PC-9 (cell line): ENCODE measurements at regions not wholly inside any gene's neighbourhood (a gene's known extent, or its start where the extent isn't known, plus 50 kb on each side); places are given as distances from the start of the nearest gene placed in this dataset.

Source experiments
- BruUV-seq: library from RNA; stranded (reverse); fragments of 400-500 nt; replicated peaks from 2 replicates; lab custom pipeline; 2021; lab: Mats Ljungman, UMichigan
- CTCF ChIA-PET: fragments of 300-600 bp; sonication (Branson Sonifier 250); formaldehyde crosslinking; loops from one replicate; lab custom pipeline; 2022; ENCODE audit warnings: antibody characterized with exemption; lab: Charles Lee
- POLR2A ChIA-PET: fragments of 300-600 bp; sonication (Branson Sonifier 250); formaldehyde crosslinking; loops from one replicate; lab custom pipeline; 2022; ENCODE audit warnings: antibody characterized with exemption; ENCODE audit not compliant: unreplicated experiment; lab: Charles Lee
- DNase-seq, 2 experiments: peaks; one replicate each; pipeline versions ENCODE4 v3.0.0 to v3.0.0-alpha.2; 2015 to 2022; ENCODE audit warnings: mixed read lengths in 1 of 2
- H2AFZ ChIP-seq: fragments of 200-600 bp; sonication (generic); 2 replicates; pipeline ENCODE4 v1.8.1; 2017; ENCODE audit warnings: antibody characterized with exemption
- H3F3A ChIP-seq: fragments of 200-600 bp; sonication (generic); 2 replicates; pipeline ENCODE4 v1.8.1; 2017; ENCODE audit warnings: antibody characterized with exemption, mild to moderate bottlenecking, low read depth; ENCODE audit not compliant: insufficient read depth
- H3K27ac ChIP-seq: fragments of 200-600 bp; sonication (generic); 2 replicates; pipeline ENCODE4 v1.6.1; 2016; ENCODE audit warnings: mixed run types
- H3K27me3 ChIP-seq: fragments of 200-600 bp; sonication (generic); 2 replicates; pipeline ENCODE4 v1.6.1; 2016; ENCODE audit warnings: low read depth, mixed run types; ENCODE audit not compliant: insufficient read depth
- H3K36me3 ChIP-seq: fragments of 200-600 bp; sonication (generic); 2 replicates; pipeline ENCODE4 v1.6.1; 2016; ENCODE audit warnings: low read depth, mixed run types
- H3K4me1 ChIP-seq: fragments of 200-600 bp; sonication (generic); replicated peaks from 2 replicates; pipeline ENCODE4 v1.6.1; 2016; ENCODE audit warnings: mixed run types; ENCODE audit not compliant: insufficient read depth
- H3K4me2 ChIP-seq: fragments of 200-600 bp; sonication (generic); 2 replicates; pipeline ENCODE4 v1.6.1; 2017; ENCODE audit warnings: mixed run types
- H3K4me3 ChIP-seq: fragments of 200-600 bp; sonication (generic); 2 replicates; pipeline ENCODE4 v1.6.1; 2016; ENCODE audit warnings: mixed run types
- H3K79me2 ChIP-seq: fragments of 200-600 bp; sonication (generic); 2 replicates; pipeline ENCODE4 v1.6.1; 2017; ENCODE audit warnings: low read depth, mixed run types
- H3K9me2 ChIP-seq: fragments of 200-600 bp; sonication (generic); 2 replicates; pipeline ENCODE4 v1.8.1; 2017; ENCODE audit warnings: mild to moderate bottlenecking; ENCODE audit not compliant: insufficient read depth
- H3K9me3 ChIP-seq: fragments of 200-600 bp; sonication (generic); 2 replicates; pipeline ENCODE4 v1.8.1; 2016; ENCODE audit warnings: low read depth; ENCODE audit not compliant: insufficient read depth
- H4K20me1 ChIP-seq: fragments of 200-600 bp; sonication (generic); 2 replicates; pipeline ENCODE4 v1.8.1; 2017; ENCODE audit not compliant: insufficient read depth
- EZH2 ChIP-seq: fragments of 200-600 bp; sonication (generic); IDR thresholded peaks from 2 replicates; pipeline ENCODE4 v1.8.0; 2017; ENCODE audit warnings: antibody characterized with exemption, low read depth
- intact Hi-C: fragments of 100-400 bp; cut with micrococcal nuclease; formaldehyde crosslinking; loops from one replicate; pipeline ENCODE4 v1.10.0; 2022; ENCODE audit not compliant: unreplicated experiment
- TF ChIP-seq, protein P1 (sequence below): fragments of 200-600 bp; sonication (generic); conservative IDR thresholded peaks from 2 replicates; pipeline ENCODE4 v1.6.1; 2017; ENCODE audit warnings: mixed run types, antibody characterized with exemption, mild to moderate bottlenecking, moderate library complexity

DNA sequence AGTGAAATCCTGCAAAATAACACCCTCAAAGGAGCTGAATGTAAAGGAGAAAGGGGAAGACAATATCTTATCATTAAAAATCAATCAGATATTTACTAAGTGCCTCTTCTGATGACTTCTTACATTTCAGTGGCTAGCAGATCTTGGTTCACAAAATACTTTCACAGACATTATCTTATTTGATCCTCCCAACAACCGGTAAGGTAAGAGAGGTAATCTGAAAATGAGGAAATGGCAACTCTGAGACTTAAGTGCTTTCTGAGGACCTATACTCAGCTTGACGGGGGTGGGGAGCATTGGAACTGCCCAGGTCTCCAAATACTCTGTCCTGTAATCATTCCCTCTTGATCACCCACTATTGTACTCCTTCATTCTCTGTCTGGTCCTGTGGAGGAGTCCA lies 144.6 kb upstream of the MKLN1 start:
- Histone ChIP-seq H3K36me3 (no peaks in the 10 kb centered on the region), H3F3A (peaks cover 29% of the 10 kb centered on the region), H3K27me3 (no peaks in the 10 kb centered on the region), H3K9me2 (no peaks in the 10 kb centered on the region), H3K27ac (no peak overlapping the region), H3K4me1 (peaks cover 42% of the 10 kb centered on the region), H4K20me1 (no peaks in the 10 kb centered on the region), H2AFZ (no peak overlapping the region), H3K4me2 (no peak overlapping the region), H3K9me3 (0 out of 2 replicates have a peak, but pooled peaks cover 3% of the 10 kb centered on the region), H3K79me2 (no peaks in the 10 kb centered on the region), H3K4me3 (no peak overlapping the region)
- BruUV-seq = no TSS peak
- ChIA-PET POLR2A (no interaction called here), CTCF (no interaction called here)
- no peak for DNase-seq
- TF ChIP-seq EZH2 = no peak
- TF ChIP-seq, protein P1, sequence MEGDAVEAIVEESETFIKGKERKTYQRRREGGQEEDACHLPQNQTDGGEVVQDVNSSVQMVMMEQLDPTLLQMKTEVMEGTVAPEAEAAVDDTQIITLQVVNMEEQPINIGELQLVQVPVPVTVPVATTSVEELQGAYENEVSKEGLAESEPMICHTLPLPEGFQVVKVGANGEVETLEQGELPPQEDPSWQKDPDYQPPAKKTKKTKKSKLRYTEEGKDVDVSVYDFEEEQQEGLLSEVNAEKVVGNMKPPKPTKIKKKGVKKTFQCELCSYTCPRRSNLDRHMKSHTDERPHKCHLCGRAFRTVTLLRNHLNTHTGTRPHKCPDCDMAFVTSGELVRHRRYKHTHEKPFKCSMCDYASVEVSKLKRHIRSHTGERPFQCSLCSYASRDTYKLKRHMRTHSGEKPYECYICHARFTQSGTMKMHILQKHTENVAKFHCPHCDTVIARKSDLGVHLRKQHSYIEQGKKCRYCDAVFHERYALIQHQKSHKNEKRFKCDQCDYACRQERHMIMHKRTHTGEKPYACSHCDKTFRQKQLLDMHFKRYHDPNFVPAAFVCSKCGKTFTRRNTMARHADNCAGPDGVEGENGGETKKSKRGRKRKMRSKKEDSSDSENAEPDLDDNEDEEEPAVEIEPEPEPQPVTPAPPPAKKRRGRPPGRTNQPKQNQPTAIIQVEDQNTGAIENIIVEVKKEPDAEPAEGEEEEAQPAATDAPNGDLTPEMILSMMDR = no peak
- intact Hi-C loops = no loop called here

DNA sequence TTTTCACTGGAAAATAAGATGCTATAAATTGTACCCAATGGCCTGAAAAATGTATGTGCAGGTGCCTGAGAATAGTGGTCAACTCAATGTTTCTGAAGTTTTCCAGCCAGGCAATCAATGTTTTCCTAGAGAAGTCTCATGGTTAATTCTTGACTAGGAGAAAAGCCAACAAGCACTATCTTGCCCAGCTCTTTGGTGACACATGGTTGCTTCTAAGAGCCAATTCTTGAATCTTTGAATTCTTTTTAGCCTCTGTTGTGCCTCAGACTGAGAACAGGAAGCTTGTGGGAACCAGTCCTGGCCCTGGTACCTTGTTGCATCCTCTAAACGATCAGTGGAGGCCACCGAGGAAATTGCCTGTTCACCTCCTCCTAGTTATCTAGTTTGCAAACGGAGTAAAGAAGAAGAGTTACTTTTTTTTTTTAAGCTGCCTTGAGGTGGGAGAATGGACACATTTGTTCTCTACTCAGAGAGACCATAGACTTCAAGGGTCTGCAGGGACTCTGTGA lies 144.0 kb upstream of the MKLN1 start:
- no peaks in the 10 kb centered on the region for H3K9me2 ChIP-seq
- H3K4me2 ChIP-seq = no peak overlapping the region
- no peak overlapping the region for H2AFZ ChIP-seq
- no peaks in the 10 kb centered on the region for H3K36me3 ChIP-seq
- peaks cover 35% of the 10 kb centered on the region for H3F3A ChIP-seq
- H3K79me2 ChIP-seq = no peaks in the 10 kb centered on the region
- POLR2A ChIA-PET = no interaction called here
- CTCF ChIA-PET = interaction anchor here (0.6 kb wide), 1 partner anchor 15 kb away, joined by 9 read pairs; no protein-coding TSS in a partner anchor
- peaks cover 44% of the 10 kb centered on the region for H3K4me1 ChIP-seq
- no peak for TF ChIP-seq EZH2
- TF ChIP-seq, protein P1 = no peak
- DNase-seq = no peak
- H3K27me3 ChIP-seq = no peaks in the 10 kb centered on the region
- intact Hi-C loops = no loop called here
- H3K9me3 ChIP-seq = 0 out of 2 replicates have a peak, but pooled peaks cover 3% of the 10 kb centered on the region
- H4K20me1 ChIP-seq = no peaks in the 10 kb centered on the region
- no TSS peak for BruUV-seq
- no peak overlapping the region for H3K27ac ChIP-seq
- no peak overlapping the region for H3K4me3 ChIP-seq

DNA sequence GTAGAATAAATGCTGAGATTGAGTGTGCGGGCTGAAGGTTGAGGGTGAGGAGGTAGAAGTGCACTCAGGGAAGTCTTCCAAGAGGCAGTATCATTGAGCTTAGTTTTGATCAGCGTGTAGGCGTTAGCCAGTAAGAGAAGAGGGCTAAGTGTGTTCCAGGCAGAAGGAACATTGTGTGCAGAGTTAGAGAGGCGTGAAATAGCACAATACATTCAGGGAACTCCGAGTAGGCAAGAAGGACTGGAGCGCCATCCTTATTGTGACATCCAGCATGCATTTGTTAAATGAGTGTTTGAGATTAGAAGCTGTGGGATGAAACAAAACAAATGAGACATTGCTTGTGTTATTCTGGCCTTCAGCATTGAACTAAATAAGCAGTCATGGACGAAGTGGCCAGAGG lies 140.9 kb upstream of the MKLN1 start:
- Histone ChIP-seq H3K79me2 (no peaks in the 10 kb centered on the region), H3F3A (peaks cover 59% of the 10 kb centered on the region), H3K4me2 (peak overlapping the region; percentile 73), H3K9me3 (0 out of 2 replicates have a peak, but pooled peaks cover 3% of the 10 kb centered on the region), H3K4me1 (peaks cover 69% of the 10 kb centered on the region), H2AFZ (no peak overlapping the region), H3K27ac (peak overlapping the region; percentile 94), H3K27me3 (no peaks in the 10 kb centered on the region), H3K36me3 (no peaks in the 10 kb centered on the region), H3K4me3 (no peak overlapping the region), H4K20me1 (no peaks in the 10 kb centered on the region), H3K9me2 (no peaks in the 10 kb centered on the region)
- intact Hi-C loops = loop anchor here (5.0 kb wide), 2 partner anchors 50 to 110 kb away; no protein-coding TSS in a partner anchor
- ChIA-PET CTCF (interaction anchor here (0.6 kb wide), 1 partner anchor 61 kb away, joined by 3 read pairs; no protein-coding TSS in a partner anchor), POLR2A (interaction anchor here (0.6 to 1.5 kb wide), 5 partner anchors 13 to 109 kb away, joined by 3 to 31 read pairs (median 4); no protein-coding TSS in a partner anchor)
- DNase-seq = no peak
- BruUV-seq = no TSS peak
- TF ChIP-seq, protein P1 = no peak
- TF ChIP-seq EZH2 = no peak
